IMR-90 (cell line): ENCODE measurements at regions not wholly inside any gene's neighbourhood (a gene's known extent, or its start where the extent isn't known, plus 50 kb on each side); places are given as distances from the start of the nearest gene placed in this dataset.

Experiments
- ATAC-seq: fragments of 200-7000 bp; cut with Tn5 transposase; 2 replicates; pipeline ENCODE4 v1.9.1; 2020; ENCODE audit warnings: low read depth, mild to moderate bottlenecking, moderate library complexity
- BruUV-seq: library from RNA; stranded (reverse); fragments of 400-500 nt; replicated peaks from 2 replicates; lab custom pipeline; 2021; lab: Mats Ljungman, UMichigan
- CTCF ChIA-PET: fragments of 300-600 bp; formaldehyde crosslinking; extraction: SDS; loops from one replicate; lab custom pipeline; 2021; ENCODE audit warnings: antibody characterized with exemption; lab: Yijun Ruan, JAX
- POLR2A ChIA-PET: fragments of 300-600 bp; sonication (Branson Sonifier 250); formaldehyde crosslinking; loops from one replicate; lab custom pipeline; 2022; ENCODE audit warnings: antibody characterized with exemption; ENCODE audit not compliant: unreplicated experiment; lab: Charles Lee
- DNase-seq: peaks from one replicate; pipeline ENCODE4 v3.0.0; 2013
- H2AFZ ChIP-seq: replicated peaks from 2 replicates; pipeline ENCODE3; 2013; ENCODE audit warnings: low read length, mild to moderate bottlenecking; ENCODE audit not compliant: poor library complexity
- H2AK5ac ChIP-seq: 2 replicates; pipeline ENCODE4 v1.6.1; 2013; ENCODE audit warnings: low read depth, low read length, inconsistent platforms
- H2AK9ac ChIP-seq: replicated peaks from 2 replicates; pipeline ENCODE3; 2013; ENCODE audit warnings: mild to moderate bottlenecking, low read depth, low read length, moderate library complexity; ENCODE audit not compliant: poor library complexity
- H2BK120ac ChIP-seq: 2 replicates; pipeline ENCODE4 v1.6.1; 2013; ENCODE audit warnings: low read depth, low read length, inconsistent platforms
- H2BK15ac ChIP-seq: 3 replicates; pipeline ENCODE4 v1.6.1; 2013; ENCODE audit warnings: low read depth, low read length, inconsistent platforms
- H2BK20ac ChIP-seq: 2 replicates; pipeline ENCODE4 v1.6.1; 2013; ENCODE audit warnings: low read depth, mild to moderate bottlenecking, inconsistent platforms, low read length, moderate library complexity
- H2BK5ac ChIP-seq: 2 replicates; pipeline ENCODE4 v1.6.1; 2013; ENCODE audit warnings: mild to moderate bottlenecking, low read depth, low read length, inconsistent platforms; ENCODE audit not compliant: poor library complexity, severe bottlenecking
- H3K14ac ChIP-seq: replicated peaks from 2 replicates; pipeline ENCODE4 v1.6.1; 2013; ENCODE audit warnings: low read depth, low read length, inconsistent platforms
- H3K18ac ChIP-seq: 2 replicates; pipeline ENCODE4 v1.6.1; 2013; ENCODE audit warnings: low read depth, low read length, control low read depth
- H3K23ac ChIP-seq: 2 replicates; pipeline ENCODE4 v1.6.1; 2013; ENCODE audit warnings: low read depth, low read length, inconsistent platforms
- H3K27ac ChIP-seq: 2 replicates; pipeline ENCODE4 v1.5.1; 2013; ENCODE audit warnings: mild to moderate bottlenecking, control low read depth, low read length; ENCODE audit not compliant: insufficient read depth
- H3K27me3 ChIP-seq: 2 replicates; pipeline ENCODE4 v1.6.1; 2013; ENCODE audit warnings: low read length; ENCODE audit not compliant: control insufficient read depth, insufficient read depth
- H3K36me3 ChIP-seq: 2 replicates; pipeline ENCODE4 v1.6.1; 2013; ENCODE audit warnings: low read length, mixed read lengths; ENCODE audit not compliant: control insufficient read depth, insufficient read depth
- H3K4ac ChIP-seq: 2 replicates; pipeline ENCODE4 v1.6.1; 2013; ENCODE audit warnings: low read depth, low read length, inconsistent platforms
- H3K4me1 ChIP-seq: 2 replicates; pipeline ENCODE4 v1.6.1; 2013; ENCODE audit warnings: low read length, mixed read lengths; ENCODE audit not compliant: control insufficient read depth, insufficient read depth
- H3K4me2 ChIP-seq: 2 replicates; pipeline ENCODE4 v1.6.1; 2013; ENCODE audit warnings: low read depth, mild to moderate bottlenecking, control low read depth, low read length, moderate library complexity
- H3K4me3 ChIP-seq: 2 replicates; pipeline ENCODE4 v1.5.1; 2013; ENCODE audit warnings: low read depth, mild to moderate bottlenecking, control low read depth, low read length, moderate library complexity; ENCODE audit not compliant: insufficient read depth
- H3K56ac ChIP-seq: 2 replicates; pipeline ENCODE4 v1.6.1; 2013; ENCODE audit warnings: low read length, inconsistent platforms; ENCODE audit not compliant: insufficient read depth; ENCODE audit errors: extremely low read depth
- H3K79me1 ChIP-seq, 2 experiments: 2 replicates each; pipeline ENCODE4 v1.6.1; 2013; ENCODE audit warnings: low read length in 2 of 2, inconsistent platforms in 1 of 2, low read depth in 1 of 2
- H3K9ac ChIP-seq: 2 replicates; pipeline ENCODE4 v1.6.1; 2013; ENCODE audit warnings: low read depth, low read length, control low read depth
- H3K9me1 ChIP-seq: 2 replicates; pipeline ENCODE4 v1.6.1; 2013; ENCODE audit warnings: low read length, inconsistent platforms; ENCODE audit not compliant: insufficient read depth
- H3K9me3 ChIP-seq: 2 replicates; pipeline ENCODE4 v1.6.1; 2013; ENCODE audit warnings: low read length; ENCODE audit not compliant: control insufficient read depth, insufficient read depth
- H4K20me1 ChIP-seq: 2 replicates; pipeline ENCODE4 v1.6.1; 2013; ENCODE audit warnings: low read length, inconsistent platforms; ENCODE audit not compliant: insufficient read depth
- H4K5ac ChIP-seq: 2 replicates; pipeline ENCODE4 v1.6.1; 2013; ENCODE audit warnings: mild to moderate bottlenecking, low read depth, low read length, control low read depth
- H4K8ac ChIP-seq, 2 experiments: 2 replicates each; pipeline ENCODE4 v1.6.1; 2013; ENCODE audit warnings: low read depth in 2 of 2, low read length in 2 of 2, control low read depth in 1 of 2, inconsistent platforms in 1 of 2
- H4K91ac ChIP-seq: 2 replicates; pipeline ENCODE4 v1.6.1; 2013; ENCODE audit warnings: low read depth, low read length, inconsistent platforms; ENCODE audit not compliant: insufficient read depth
- CEBPB ChIP-seq: IDR thresholded peaks from 2 replicates; pipeline ENCODE4 v1.6.1; 2012; ENCODE audit warnings: low read depth, low read length, improper control_type of control experiment
- CHD1 ChIP-seq: IDR thresholded peaks from 2 replicates; pipeline ENCODE4 v1.6.1; 2012; ENCODE audit warnings: low read depth, low read length, improper control_type of control experiment
- CTCF ChIP-seq: conservative IDR thresholded peaks from 2 replicates; pipeline ENCODE4 v1.5.1; 2012; ENCODE audit warnings: mild to moderate bottlenecking, low read depth, low read length, improper control_type of control experiment
- FOS ChIP-seq: fragments of 150-350 bp; IDR thresholded peaks from 2 replicates; pipeline ENCODE4 v1.6.1; 2016; ENCODE audit warnings: low read depth, low read length
- MAFK ChIP-seq: IDR thresholded peaks from 2 replicates; pipeline ENCODE4 v1.6.1; 2012; ENCODE audit warnings: low read depth, low read length, improper control_type of control experiment
- MAZ ChIP-seq: IDR thresholded peaks from 2 replicates; pipeline ENCODE4 v1.6.1; 2012; ENCODE audit warnings: low read depth, mild to moderate bottlenecking, low read length, improper control_type of control experiment, moderate library complexity, borderline replicate concordance
- NFE2L2 ChIP-seq: fragments of 150-350 bp; IDR thresholded peaks from 2 replicates; pipeline ENCODE4 v1.6.1; 2016; ENCODE audit warnings: low read depth, mild to moderate bottlenecking, low read length
- POLR2A ChIP-seq: IDR thresholded peaks from 2 replicates; pipeline ENCODE4 v1.6.1; 2012; ENCODE audit warnings: mild to moderate bottlenecking, low read depth, low read length
- RAD21 ChIP-seq: IDR thresholded peaks from 2 replicates; pipeline ENCODE4 v1.6.1; 2012; ENCODE audit warnings: low read length, improper control_type of control experiment
- RCOR1 ChIP-seq: IDR thresholded peaks from 2 replicates; pipeline ENCODE4 v1.6.1; 2012; ENCODE audit warnings: mild to moderate bottlenecking, low read length, improper control_type of control experiment; ENCODE audit not compliant: insufficient replicate concordance
- RFX5 ChIP-seq: IDR thresholded peaks from 2 replicates; pipeline ENCODE4 v1.8.0; 2012; ENCODE audit warnings: low read depth, mild to moderate bottlenecking, low read length, moderate library complexity
- SMC3 ChIP-seq: fragments of 150-350 bp; IDR thresholded peaks from 2 replicates; pipeline ENCODE4 v1.6.1; 2016; ENCODE audit warnings: low read depth, mild to moderate bottlenecking, antibody characterized with exemption, low read length, moderate library complexity
- WGBS, 2 experiments: methylation state at CpG; one replicate each; pipeline versions ENCODE4 v1.1.5 to v1.1.7; 2013; ENCODE audit warnings: missing lambda C conversion rate in 2 of 2; ENCODE audit not compliant: insufficient read length in 1 of 2; ENCODE audit errors: extremely low coverage in 2 of 2; 5-methylcytosine and 5-hydroxymethylcytosine counted together
- dilution Hi-C: fragments of 300-500 bp; cut with HindIII; formaldehyde crosslinking; loops from one replicate; pipeline ENCODE4 v1.14.3; 2018; ENCODE audit warnings: low sequenced_read_pairs; ENCODE audit not compliant: unreplicated experiment
- in situ Hi-C: fragments of 300-500 bp; cut with MboI; formaldehyde crosslinking; loops from 3 replicates; pipeline ENCODE4 v1.14.3; 2019; ENCODE audit warnings: low sequenced_read_pairs, inconsistent platforms, mixed read lengths
- intact Hi-C: fragments of 100-400 bp; cut with micrococcal nuclease; formaldehyde crosslinking; loops from 2 replicates; pipeline ENCODE4 v1.10.0; 2022
- TF ChIP-seq, protein P1 (sequence below): fragments of 150-350 bp; IDR thresholded peaks from 2 replicates; pipeline ENCODE4 v1.6.1; 2016; ENCODE audit warnings: low read depth, mild to moderate bottlenecking, low read length, moderate library complexity, borderline replicate concordance

GRCh38 chr15:89400782-89401545 lies 66.3 kb upstream of the POLG start:
- Histone ChIP-seq H3K4ac (no peak overlapping the region), H4K5ac (no peak overlapping the region), H2BK15ac (no peak overlapping the region), H2BK120ac (no peak overlapping the region), H3K4me3 (no peak overlapping the region), H4K20me1 (no peaks in the 10 kb centered on the region), H2BK20ac (no peak overlapping the region), H3K4me1 (no peaks in the 10 kb centered on the region), H3K9me3 (no peaks in the 10 kb centered on the region), H3K18ac (no peak overlapping the region), H3K27ac (no peak overlapping the region), H2AK9ac (no peak overlapping the region), H3K9ac (no peak overlapping the region), H3K4me2 (no peak overlapping the region), H3K36me3 (no peaks in the 10 kb centered on the region), H3K79me1 (no peaks in the 10 kb centered on the region), H3K14ac (no peak overlapping the region), H4K8ac (no peak overlapping the region), H2AK5ac (no peak overlapping the region), H3K23ac (no peak overlapping the region), H4K91ac (no peak overlapping the region), H3K9me1 (no peaks in the 10 kb centered on the region), H2BK5ac (no peak overlapping the region), H3K56ac (no peak overlapping the region), H3K27me3 (peaks cover 66% of the 10 kb centered on the region), H2AFZ (no peak overlapping the region)
- 67% methylated on average over 1 of the region's 7 CpGs; no CpG with 5 or more reads in 1 of the 2 experiments for WGBS, 2 experiments
- dilution Hi-C loops = no loop called here
- intact Hi-C loops = no loop called here
- no TSS peak for BruUV-seq
- CTCF ChIA-PET = no interaction called here
- in situ Hi-C loops = no loop called here
- POLR2A ChIA-PET = no interaction called here
- ATAC-seq (no peak), DNase-seq (no peak)
- TF ChIP-seq MAFK (no peak), CHD1 (no peak), CTCF (no peak), SMC3 (no peak), MAZ (no peak), RFX5 (no peak), RCOR1 (no peak), RAD21 (no peak), POLR2A (no peak), NFE2L2 (no peak), FOS (no peak), CEBPB (no peak)
- TF ChIP-seq, protein P1, sequence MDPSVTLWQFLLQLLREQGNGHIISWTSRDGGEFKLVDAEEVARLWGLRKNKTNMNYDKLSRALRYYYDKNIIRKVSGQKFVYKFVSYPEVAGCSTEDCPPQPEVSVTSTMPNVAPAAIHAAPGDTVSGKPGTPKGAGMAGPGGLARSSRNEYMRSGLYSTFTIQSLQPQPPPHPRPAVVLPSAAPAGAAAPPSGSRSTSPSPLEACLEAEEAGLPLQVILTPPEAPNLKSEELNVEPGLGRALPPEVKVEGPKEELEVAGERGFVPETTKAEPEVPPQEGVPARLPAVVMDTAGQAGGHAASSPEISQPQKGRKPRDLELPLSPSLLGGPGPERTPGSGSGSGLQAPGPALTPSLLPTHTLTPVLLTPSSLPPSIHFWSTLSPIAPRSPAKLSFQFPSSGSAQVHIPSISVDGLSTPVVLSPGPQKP = no peak
